OCI-LY1 (cell line): ENCODE measurements at regions not wholly inside any gene's neighbourhood (a gene's known extent, or its start where the extent isn't known, plus 50 kb on each side); places are given as distances from the start of the nearest gene placed in this dataset.

Experiments
- H2AFZ ChIP-seq: fragments of 200-600 bp; sonication (generic), shearing (Covaris generic); 2 replicates; pipeline ENCODE4 v1.6.0; 2014; ENCODE audit warnings: antibody characterized with exemption, mild to moderate bottlenecking, low read length
- H3F3A ChIP-seq: fragments of 200-600 bp; sonication (generic), shearing (Covaris generic); 2 replicates; pipeline ENCODE4 v1.6.0; 2014; ENCODE audit warnings: mild to moderate bottlenecking, antibody characterized with exemption, low read length, moderate library complexity; ENCODE audit not compliant: insufficient read depth
- H3K27ac ChIP-seq: fragments of 200-600 bp; sonication (generic); 2 replicates; pipeline ENCODE4 v1.5.1; 2014; ENCODE audit warnings: low read length, mixed run types, mild to moderate bottlenecking, low read depth; ENCODE audit not compliant: poor library complexity, severe bottlenecking
- H3K27me3 ChIP-seq: fragments of 200-600 bp; sonication (generic); 2 replicates; pipeline ENCODE4 v1.6.0; 2014; ENCODE audit warnings: antibody characterized with exemption, mild to moderate bottlenecking, low read length, moderate library complexity; ENCODE audit not compliant: insufficient read depth
- H3K36me3 ChIP-seq: fragments of 200-600 bp; sonication (generic); 2 replicates; pipeline ENCODE4 v1.6.1; 2014; ENCODE audit warnings: mild to moderate bottlenecking, antibody characterized with exemption, low read length, moderate library complexity, mixed read lengths; ENCODE audit not compliant: insufficient read depth
- H3K4me1 ChIP-seq: fragments of 200-600 bp; sonication (generic); 2 replicates; pipeline ENCODE4 v1.5.1; 2014; ENCODE audit warnings: mild to moderate bottlenecking, low read length, moderate library complexity; ENCODE audit not compliant: insufficient read depth, severe bottlenecking
- H3K4me2 ChIP-seq: fragments of 200-600 bp; sonication (generic), shearing (Covaris generic); 2 replicates; pipeline ENCODE4 v1.6.1; 2014; ENCODE audit warnings: low read length
- H3K4me3 ChIP-seq: fragments of 200-600 bp; sonication (generic); 2 replicates; pipeline ENCODE4 v1.5.1; 2014; ENCODE audit warnings: low read length, low read depth, mild to moderate bottlenecking, mixed read lengths; ENCODE audit not compliant: poor library complexity, severe bottlenecking
- H3K79me2 ChIP-seq: fragments of 200-600 bp; shearing (Covaris generic); 2 replicates; pipeline ENCODE4 v1.6.1; 2016; ENCODE audit warnings: mixed run types, low read length, mixed read lengths; ENCODE audit not compliant: insufficient read depth
- H3K9ac ChIP-seq: fragments of 200-600 bp; sonication (generic), shearing (Covaris generic); 2 replicates; pipeline ENCODE4 v1.6.1; 2014; ENCODE audit warnings: mild to moderate bottlenecking, low read length, mixed read lengths
- H3K9me2 ChIP-seq: fragments of 200-600 bp; sonication (generic), shearing (Covaris generic); 2 replicates; pipeline ENCODE4 v1.6.1; 2014; ENCODE audit warnings: low read depth, mild to moderate bottlenecking, low read length, mixed read lengths
- H3K9me3 ChIP-seq: fragments of 200-600 bp; shearing (Covaris generic); 2 replicates; pipeline ENCODE4 v1.6.1; 2014; ENCODE audit warnings: low read length, mixed read lengths
- H4K20me1 ChIP-seq: fragments of 200-600 bp; sonication (generic), shearing (Covaris generic); 2 replicates; pipeline ENCODE4 v1.6.0; 2016; ENCODE audit warnings: mild to moderate bottlenecking, low read length; ENCODE audit not compliant: insufficient read depth
- EZH2 ChIP-seq: fragments of 200-600 bp; sonication (generic), shearing (Covaris generic); IDR thresholded peaks from 2 replicates; pipeline ENCODE4 v1.8.0; 2017; ENCODE audit warnings: borderline replicate concordance, mixed run types, mild to moderate bottlenecking, antibody characterized with exemption, low read length, moderate library complexity, mixed read lengths
- TF ChIP-seq, protein P1 (sequence below): fragments of 200-600 bp; sonication (generic), shearing (Covaris generic); IDR thresholded peaks from 2 replicates; pipeline ENCODE4 v1.5.1; 2017; ENCODE audit warnings: mild to moderate bottlenecking, antibody characterized with exemption, low read length, moderate library complexity, mixed read lengths

DNA sequence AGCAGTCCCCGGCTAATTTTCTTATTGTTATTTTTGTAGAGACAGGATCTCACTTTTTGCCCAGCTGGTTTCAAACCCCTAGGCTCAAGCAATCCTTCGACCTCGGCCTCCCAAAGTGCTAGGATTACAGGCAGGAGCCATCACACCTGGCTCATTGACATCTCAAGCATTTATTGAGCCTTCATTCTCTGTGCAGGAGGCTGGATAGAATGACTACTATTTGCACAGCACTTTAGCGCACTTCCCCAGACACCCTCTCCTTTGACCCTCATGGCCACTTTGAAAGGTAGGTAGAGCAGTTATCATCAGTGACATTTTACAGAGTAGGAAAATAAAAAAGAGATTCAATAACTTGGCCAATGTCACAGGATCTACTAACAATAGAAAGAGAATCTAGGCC lies 124.0 kb upstream of the STXBP5 start:
- H2AFZ ChIP-seq: no peak overlapping the region
- H3K36me3 ChIP-seq: no peaks in the 10 kb centered on the region
- no peaks in the 10 kb centered on the region for H3K4me1 ChIP-seq
- H3K9ac ChIP-seq: no peak overlapping the region
- H3F3A ChIP-seq: no peaks in the 10 kb centered on the region
- H3K4me2 ChIP-seq: no peak overlapping the region
- H3K27me3 ChIP-seq: no peaks in the 10 kb centered on the region
- no peaks in the 10 kb centered on the region for H3K79me2 ChIP-seq
- no peak overlapping the region for H3K4me3 ChIP-seq
- H4K20me1 ChIP-seq: no peaks in the 10 kb centered on the region
- H3K9me2 ChIP-seq: no peaks in the 10 kb centered on the region
- no peak overlapping the region for H3K27ac ChIP-seq
- no peaks in the 10 kb centered on the region for H3K9me3 ChIP-seq
- TF ChIP-seq, protein P1, sequence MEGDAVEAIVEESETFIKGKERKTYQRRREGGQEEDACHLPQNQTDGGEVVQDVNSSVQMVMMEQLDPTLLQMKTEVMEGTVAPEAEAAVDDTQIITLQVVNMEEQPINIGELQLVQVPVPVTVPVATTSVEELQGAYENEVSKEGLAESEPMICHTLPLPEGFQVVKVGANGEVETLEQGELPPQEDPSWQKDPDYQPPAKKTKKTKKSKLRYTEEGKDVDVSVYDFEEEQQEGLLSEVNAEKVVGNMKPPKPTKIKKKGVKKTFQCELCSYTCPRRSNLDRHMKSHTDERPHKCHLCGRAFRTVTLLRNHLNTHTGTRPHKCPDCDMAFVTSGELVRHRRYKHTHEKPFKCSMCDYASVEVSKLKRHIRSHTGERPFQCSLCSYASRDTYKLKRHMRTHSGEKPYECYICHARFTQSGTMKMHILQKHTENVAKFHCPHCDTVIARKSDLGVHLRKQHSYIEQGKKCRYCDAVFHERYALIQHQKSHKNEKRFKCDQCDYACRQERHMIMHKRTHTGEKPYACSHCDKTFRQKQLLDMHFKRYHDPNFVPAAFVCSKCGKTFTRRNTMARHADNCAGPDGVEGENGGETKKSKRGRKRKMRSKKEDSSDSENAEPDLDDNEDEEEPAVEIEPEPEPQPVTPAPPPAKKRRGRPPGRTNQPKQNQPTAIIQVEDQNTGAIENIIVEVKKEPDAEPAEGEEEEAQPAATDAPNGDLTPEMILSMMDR: no peak
- TF ChIP-seq EZH2: no peak

DNA sequence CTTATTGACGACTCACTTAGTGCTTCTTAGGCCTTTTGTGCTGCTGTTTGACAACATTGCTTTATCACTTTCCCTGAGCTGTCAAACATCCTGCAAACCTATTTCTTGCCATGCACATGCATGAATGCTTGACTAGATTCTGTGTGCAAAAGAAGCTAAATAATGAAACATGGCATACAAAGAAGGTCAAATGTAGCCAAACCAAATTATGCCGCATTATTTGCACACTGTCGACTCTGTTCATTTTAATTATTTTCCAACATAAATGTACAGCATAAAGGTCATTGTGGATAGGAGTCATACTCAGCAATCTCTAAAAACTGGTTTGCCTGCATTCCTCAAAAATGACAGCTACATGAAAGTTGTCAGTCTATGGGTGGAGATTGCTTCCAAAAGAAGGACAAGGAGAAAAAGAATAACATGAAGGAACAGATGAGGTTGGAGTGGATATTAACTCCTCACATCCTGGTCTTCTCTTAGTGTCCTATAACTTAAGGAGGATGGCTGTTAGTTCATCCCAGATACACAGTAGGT lies 123.1 kb upstream of the STXBP5 start:
- Histone ChIP-seq H3K36me3 (no peaks in the 10 kb centered on the region), H3K9ac (no peak overlapping the region), H3K9me3 (no peaks in the 10 kb centered on the region), H3K4me2 (no peak overlapping the region), H3K27ac (no peak overlapping the region), H4K20me1 (no peaks in the 10 kb centered on the region), H3F3A (no peaks in the 10 kb centered on the region), H3K4me1 (no peaks in the 10 kb centered on the region), H2AFZ (no peak overlapping the region), H3K9me2 (no peaks in the 10 kb centered on the region), H3K79me2 (no peaks in the 10 kb centered on the region), H3K4me3 (no peak overlapping the region), H3K27me3 (no peaks in the 10 kb centered on the region)
- no peak for TF ChIP-seq EZH2
- TF ChIP-seq, protein P1: no peak

DNA sequence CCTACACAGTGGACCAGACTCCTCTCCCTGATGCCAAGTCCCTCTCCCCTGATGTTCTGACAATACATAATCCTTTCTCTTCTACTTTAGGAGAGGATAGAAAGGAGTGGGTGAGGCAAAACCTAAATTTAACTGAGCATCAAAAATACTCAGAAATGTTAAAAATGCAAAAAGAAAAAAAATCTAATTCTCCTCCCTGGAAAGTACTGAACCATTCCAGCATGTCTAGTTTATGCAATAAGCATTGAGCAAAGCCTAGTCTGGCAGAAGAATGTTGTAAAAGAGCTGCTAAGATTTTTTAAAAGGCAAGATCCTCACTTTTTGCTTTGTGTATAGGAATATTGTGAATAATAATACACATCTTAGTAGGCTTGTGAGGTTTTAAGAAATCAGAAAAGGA lies 116.6 kb upstream of the STXBP5 start:
- Histone ChIP-seq H3K9me3 (no peaks in the 10 kb centered on the region), H3F3A (no peaks in the 10 kb centered on the region), H3K9ac (no peak overlapping the region), H3K4me2 (no peak overlapping the region), H4K20me1 (no peaks in the 10 kb centered on the region), H2AFZ (no peak overlapping the region), H3K4me1 (no peaks in the 10 kb centered on the region), H3K4me3 (no peak overlapping the region), H3K79me2 (no peaks in the 10 kb centered on the region), H3K36me3 (no peaks in the 10 kb centered on the region), H3K27ac (no peak overlapping the region), H3K9me2 (no peaks in the 10 kb centered on the region), H3K27me3 (no peaks in the 10 kb centered on the region)
- TF ChIP-seq, protein P1: no peak
- TF ChIP-seq EZH2: no peak
